Dedifferentiated amniotic fluid mesenchymal stem cell (primary cell): ENCODE measurements at regions not wholly inside any gene's neighbourhood (a gene's known extent, or its start where the extent isn't known, plus 50 kb on each side); places are given as distances from the start of the nearest gene placed in this dataset.
"Not testable (repeated sequence)": the region's sequence is repeated elsewhere in the genome, so short reads cannot be mapped to it uniquely, and the experiment has no call there.

ENCODE experiments used
- DNase-seq: peaks from one replicate; pipeline ENCODE4 v3.0.0-alpha.2; 2016; ENCODE audit errors: extremely low spot score

DNA sequence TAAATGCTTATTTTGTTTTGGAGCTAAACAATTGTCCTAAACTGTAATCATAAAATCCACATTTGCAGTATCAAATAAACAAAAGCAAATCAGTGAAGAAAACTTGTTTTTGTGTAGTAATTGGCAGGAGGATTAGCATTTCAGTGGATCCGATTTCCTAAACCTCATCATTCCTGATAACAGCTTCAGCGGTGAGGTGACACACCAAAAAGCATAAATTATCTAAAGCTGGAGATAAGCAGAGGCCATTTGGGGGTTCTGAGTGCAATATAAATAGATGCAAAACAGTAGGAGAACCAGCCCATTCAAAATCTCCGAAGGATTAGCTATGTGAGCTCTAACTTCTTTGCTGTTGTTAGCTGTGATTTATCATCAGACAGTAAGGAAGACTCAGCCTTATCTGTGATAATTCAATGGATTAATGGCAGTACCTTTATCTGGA is 235.8 kb downstream of the EPHA7 start:
- no peak for DNase-seq

DNA sequence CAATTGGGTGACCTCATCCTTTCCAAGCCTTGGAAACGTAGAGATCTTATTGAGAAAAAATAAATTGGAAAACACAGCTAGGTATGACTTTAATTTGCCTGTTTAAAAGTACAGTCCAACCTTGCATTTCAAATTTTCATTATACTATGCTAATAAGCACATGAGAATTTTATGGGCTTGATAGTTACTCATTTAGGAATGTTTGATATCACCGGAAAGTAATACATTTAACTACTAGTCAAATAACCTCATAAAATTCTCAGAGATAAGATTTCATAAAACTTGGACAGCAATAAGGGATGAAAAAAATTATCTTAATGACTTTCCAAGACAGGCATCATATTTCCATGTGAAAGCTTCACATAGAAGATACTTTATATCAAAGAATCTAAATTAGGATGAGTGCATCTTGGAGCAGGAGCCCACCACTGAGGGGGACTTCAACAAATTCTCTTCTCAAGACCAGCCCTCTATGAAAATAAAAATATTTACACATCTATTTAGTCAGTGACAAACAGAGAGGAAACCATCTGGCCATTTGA is 236.3 kb downstream of the EPHA7 start:
- no peak for DNase-seq

DNA sequence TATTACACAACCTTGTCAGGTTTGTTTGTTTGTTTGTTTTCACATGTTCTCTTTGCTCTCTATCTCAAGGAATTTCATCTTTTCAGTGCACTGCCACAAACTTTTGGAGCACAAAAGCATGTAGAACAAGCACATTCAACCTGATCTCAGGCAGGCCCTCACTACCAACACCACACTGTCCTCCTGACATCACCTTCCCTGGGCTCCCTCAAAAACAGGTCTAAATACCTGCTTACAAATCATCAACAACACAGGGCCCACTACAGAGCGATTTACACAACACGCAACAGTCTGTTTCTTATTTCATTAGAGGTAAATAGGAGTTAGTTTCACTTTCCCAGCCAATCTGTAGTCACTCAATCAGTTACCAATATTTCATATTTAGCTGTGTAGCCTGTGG is 241.4 kb downstream of the EPHA7 start:
- DNase-seq = no peak

DNA sequence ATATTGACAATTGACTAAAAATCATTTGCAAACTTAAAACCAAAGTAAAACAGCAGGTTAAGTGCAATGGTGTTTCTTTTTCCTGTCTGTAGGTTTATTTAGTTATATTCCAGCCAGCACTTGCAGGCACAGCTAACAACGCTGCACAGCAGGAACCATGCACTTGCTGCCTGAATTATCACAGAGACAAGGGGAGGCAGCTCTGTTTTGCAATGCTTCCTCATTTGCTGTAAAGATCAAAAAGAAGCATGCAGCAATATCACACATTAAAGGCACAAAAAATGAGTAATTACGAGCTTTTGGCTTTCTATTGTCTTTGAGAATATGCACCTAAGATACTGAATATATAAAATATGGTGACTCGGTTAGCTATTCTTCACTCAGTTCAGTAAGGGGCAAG is 241.9 kb downstream of the EPHA7 start:
- DNase-seq = no peak

DNA sequence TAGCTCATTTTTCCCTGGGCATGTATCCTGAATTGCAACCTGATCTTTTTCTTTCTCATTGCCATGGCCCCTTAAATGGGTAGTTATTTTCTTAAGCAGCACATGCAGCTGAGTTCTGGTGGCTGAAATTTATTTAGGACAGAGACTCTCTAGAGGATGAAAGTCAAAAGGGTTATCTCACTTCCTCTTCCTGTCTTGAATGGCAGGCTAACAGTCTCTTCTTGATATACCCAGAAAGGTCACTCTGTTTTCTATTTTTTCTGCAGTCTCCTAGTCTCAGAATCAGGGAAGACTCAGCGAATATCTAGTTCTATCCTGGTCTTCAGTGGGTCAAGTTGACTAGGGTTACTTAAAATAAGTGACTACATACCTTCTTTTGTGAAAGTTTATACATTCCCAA is 243.3 kb downstream of the EPHA7 start:
- DNase-seq = no peak

DNA sequence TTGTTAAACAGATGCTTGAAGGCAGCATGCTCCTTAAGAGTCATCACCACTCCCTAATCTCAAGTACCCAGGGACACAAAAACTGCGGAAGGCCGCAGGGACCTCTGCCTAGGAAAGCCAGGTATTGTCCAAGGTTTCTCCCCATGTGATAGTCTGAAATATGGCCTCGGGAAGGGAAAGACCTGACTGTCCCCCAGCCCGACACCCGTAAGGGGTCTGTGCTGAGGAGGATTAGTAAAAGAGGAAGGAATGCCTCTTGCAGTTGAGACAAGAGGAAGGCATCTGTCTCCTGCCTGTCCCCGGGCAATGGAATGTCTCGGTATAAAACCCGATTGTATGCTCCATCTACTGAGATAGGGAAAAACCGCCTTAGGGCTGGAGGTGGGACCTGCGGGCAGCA is 245.8 kb downstream of the EPHA7 start:
- DNase-seq = not testable (repeated sequence)

DNA sequence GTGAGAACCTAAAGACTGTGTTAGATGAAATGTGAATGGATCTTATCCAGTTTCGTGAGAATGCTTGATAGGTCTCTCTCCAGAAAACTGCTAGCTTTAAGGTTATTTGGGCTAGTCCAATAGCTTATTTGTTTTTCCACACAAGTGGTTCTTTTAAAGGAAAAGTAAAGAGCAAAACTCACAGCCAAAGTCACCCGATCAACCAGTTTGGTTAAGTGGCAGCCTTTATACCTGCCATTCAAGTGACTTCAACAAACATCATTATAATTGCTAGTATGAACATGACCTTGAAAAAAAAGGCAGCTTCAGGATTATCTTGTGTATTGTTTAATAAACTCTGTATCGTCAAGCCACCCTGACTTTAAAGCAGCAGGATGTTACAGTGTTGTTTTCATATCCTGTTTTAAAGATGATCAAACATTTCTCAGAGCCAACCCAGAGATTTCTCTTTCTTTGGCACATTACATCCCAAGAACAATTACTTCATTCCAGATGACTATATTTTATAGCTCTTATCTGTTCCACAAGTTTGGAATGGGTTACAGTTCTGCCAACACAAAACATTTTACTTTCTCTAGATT is 253.4 kb downstream of the EPHA7 start:
- no peak for DNase-seq

DNA sequence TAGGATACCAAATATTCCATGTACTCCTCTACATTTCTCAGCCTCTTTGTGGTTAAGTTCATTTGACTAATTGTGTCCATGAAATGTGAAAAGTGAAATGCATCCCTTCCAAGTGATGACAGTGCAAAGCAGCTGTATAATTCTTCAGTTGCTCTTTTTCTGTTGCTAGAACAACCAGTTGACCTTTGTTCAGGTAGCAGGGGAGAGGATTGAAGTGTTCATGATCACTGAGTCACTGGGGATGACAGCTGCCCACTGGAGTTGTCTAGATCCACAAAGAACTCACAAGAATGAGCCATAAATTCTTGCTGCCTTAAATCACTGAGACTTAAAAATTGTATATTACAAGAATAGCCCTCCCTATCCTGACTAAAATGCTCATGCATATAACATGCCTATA is 254.6 kb downstream of the EPHA7 start:
- DNase-seq = no peak

DNA sequence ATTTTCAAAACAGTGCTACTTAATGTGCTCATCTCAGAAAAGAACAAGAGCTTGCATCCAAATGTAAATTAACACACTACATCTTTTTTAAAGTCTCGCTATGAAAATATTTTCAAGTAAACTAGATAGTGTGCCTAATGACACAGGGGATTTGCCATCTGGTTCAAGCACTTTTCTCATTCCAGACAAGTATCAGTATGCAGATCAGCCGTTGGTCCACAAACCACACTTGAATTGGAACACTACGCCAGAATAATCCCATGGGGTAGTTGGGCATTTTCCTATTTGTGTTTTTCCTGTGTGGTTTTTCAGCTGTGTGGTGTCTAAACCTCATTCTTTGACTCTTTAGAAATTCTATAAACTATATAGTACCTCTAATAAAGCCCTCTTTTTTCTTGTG is 256.2 kb downstream of the EPHA7 start:
- DNase-seq = no peak

DNA sequence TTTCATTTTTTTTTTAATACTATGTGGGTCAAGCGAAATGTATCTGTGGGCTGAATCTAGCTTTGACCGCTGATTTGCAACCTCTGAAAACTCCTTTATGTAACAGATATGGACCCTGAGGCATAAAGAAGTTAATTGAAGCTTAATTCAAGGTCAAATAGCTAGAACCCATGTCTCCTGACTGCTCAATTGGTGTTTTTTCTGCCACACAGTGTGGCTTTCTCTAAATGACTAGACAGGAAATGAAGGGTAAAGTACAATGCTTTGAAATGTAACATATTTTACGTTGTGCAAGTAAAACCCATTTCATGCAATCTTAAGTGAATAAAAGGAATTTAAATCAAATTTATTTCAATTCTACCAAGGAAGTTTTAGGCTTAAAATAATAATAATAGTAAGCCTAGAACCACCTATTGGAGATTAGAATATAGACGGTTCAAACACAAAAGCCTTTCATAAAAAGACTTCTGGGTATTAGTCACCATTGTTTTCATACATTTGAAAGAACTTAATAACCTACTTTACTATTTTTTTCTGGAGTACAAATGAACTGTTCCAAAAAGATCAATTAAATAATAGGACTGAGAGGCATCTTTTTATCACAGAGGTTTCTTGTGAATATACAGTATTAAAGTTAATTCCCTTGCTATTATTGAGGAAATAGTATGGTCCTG is 279.8 kb downstream of the EPHA7 start:
- no peak for DNase-seq

DNA sequence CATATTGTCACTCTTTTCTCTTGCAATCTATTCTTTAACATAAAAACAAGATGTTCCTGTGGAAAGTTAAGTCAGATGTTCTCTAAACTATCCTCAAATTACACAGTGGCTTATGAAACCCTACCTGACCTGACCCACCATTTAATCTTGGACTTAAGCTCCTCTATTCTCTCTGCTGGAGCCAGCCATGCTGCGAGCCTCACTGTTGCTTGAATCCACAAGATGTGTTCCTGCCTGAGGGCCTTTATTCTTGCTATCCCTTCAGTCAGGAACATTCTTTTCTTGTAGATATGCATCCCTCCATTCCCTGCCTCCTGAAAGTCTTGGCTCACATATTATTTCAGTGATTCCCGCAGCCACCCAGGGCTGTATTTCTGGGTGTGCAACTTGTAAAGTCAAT is 283.2 kb downstream of the EPHA7 start:
- DNase-seq = no peak

DNA sequence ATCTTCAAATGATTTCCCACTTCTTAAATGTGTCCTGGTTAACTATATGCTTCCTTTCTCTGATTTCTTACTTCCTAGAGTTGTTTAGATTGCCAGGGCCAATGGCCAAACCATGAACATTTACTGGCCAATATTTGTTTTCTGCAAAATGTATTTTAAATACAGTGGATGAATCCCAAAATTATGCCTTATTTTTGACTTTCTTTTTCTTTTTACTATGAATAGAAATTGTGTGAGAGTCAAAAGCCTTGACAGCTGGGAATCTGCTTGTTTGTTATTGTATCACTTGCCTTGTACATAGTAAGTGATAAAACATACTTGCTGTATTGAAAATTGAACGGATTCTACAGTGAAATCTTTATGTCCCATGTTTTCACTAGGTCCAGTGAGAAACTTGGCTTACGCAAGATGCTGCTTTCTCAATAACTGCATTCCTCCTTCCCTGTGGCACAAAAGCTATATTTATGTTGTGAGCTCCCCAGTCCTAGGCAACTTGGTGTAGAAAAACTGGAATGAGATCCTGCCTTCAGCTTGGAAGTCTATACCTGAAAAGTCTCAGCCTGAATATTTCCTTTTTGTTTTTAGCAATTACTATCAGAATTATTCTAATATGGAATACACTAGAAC is 295.2 kb downstream of the EPHA7 start:
- no peak for DNase-seq

DNA sequence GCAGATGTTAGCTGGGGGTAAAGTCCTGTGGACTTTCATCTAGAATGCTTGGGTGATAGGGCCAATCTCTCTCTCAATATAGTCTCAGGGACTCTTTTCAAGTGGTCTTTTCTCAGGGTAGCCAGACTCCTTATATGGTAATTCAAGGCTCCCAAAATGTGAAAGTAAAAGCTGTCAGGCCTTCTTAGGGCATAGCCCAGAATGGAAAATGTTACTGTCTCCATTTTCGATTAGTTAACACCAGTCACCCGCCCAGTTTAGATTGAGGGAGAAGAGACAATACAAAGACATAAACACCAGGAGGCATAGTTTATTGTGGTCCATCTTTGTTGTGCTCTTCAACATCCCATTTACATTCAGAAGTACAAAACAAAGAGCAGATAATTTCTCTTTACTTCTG is 295.8 kb downstream of the EPHA7 start:
- no peak for DNase-seq

DNA sequence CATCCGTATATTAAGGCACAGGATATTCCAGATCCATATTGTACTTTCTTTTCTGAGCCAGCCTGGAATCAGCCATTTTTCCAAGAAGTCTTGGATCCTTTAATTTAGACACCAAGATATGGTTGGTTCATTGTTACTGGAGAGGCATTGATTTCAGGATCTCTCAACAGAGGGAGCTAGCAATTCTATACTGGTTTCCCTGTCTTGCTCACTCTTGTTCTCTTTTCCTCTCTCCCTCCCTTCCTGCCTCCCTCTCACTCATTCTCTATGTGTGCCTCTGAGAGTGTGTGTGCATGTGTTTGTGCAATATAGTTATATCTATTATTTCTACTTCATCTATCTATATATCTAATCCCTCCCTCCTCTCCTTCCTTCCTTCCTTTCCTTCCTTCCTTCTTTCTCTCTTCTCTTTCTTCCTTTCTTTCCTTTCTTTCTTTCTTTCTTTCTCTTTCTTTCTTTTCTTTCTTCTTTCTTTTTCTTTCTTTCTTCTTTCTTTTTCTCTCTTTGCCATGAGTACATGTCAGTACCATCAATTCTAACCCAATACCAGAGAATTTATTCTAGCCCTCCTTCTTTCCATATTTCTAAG is 299.1 kb downstream of the EPHA7 start:
- no peak for DNase-seq

DNA sequence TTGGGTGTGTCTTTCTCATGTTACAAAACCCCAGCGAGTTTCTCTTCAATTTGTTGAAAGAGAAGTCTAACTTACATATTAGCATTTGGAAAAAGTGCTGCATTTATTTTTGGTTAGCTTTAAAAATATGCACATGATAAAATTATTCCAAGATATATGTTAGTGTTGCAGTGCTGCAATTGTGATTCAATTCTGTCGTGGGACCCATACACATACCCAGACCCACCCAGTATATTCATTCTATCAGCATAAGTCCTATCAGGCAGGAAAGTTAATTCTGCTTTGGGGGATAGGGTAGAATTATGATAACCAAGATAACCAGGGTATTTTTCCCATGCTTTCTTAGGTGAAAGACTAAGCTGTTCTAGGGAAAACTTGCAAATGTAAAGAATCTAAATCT is 313.5 kb downstream of the EPHA7 start:
- DNase-seq = no peak

DNA sequence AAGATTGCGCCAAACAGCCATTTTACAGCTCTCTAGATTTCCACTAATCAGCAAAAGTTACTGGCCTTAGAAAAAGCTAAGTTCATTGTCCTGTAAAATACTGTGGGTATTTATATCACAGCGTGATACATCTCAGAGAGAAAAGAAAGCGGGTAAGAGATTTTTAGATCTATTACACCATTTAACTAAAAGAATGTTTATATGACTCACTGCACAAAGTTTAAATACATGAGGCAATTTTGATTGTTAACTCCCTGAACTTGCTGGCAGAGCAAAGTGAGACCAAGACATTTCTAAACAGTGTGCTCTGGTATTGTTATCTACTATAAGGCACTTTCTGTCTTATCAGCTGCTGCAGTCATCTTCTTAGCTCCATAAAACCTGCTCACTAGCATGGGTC is 314.3 kb downstream of the EPHA7 start:
- no peak for DNase-seq

DNA sequence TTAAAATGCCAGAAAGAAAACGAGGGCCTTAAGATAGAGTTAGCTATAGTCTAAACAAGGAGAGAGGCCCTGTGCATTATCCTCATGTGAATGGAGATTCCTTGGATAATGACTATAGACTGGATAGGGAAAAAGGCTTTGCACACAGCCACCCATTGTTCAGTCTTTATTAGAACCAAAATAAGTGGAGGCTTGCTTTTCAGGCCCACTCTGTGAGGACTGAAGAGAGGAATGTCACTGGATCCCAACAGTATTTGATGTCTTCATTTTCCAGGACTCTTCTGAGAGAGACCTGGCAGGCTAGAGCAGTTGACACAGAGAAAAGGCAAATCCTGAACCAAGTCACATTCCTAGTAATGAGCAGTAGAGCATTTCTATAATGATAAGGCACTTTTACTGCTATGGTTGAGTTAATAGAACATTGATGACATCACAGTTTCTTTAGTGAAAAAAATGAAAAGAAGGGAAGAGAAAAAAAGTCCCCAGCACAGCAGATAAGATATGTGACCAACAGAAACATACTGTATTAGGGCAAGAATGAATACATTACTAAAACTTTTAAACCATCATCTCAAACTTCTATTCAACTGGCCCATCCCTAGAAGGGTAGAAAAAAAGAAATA is 315.1 kb downstream of the EPHA7 start:
- no peak for DNase-seq

DNA sequence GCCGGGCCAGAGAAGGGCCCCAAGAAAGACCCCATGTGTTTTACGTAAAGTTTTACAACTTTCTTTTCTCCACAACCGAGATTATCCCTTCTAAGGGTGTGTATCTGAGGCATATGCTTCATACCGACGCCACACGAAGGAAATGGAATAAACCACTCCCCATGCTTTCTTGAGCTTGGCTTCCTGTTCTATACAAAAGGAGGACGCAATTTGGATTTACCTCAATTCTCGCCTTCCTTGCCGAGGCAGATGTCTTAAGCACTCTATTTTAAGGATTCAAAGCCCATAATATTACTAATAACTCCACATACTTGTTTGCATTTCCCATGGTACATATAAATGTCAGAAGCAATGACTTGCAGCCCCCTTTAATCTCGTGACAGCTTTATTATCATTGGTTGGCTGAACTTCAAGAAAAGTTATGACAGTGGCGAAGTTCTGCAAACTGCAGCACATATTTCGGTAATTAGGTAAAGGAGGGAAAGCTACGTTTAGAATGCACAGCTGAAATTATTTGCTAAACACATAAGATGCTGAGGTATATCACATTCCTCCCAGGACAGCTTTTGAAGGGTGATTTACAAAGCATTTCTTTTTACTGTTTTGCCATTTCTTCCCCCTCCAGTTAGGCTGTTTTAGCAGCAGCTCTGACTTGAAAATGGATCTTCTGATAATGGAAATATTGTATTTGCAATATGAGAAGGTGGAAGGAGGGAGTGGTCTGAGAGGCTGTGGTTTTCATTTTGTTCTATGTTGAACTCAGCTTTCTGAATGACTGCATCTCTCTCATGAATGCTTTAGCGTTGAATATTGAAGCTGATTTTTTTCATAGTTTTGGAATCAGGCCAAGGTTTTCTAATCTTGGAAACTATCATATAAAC is 330.5 kb downstream of the EPHA7 start:
- no peak for DNase-seq

DNA sequence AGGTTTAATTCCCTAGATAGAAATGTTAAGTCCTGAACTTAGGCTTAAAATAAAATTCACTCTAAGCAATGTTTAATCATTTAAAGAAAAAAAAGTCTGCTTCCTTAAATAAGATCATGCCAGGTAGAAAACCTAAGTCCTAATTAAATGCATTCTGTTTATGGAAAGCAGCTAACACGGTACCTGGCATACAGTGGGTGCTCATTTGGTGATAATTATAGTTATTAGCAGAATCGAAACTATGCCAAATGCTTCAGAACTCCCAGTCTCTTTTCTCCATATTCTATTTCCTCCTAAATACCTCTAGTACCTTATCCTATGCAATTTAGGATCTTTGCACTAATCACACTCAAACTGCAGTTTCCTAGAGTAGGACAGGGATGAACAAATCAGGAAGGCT is 331.8 kb downstream of the EPHA7 start:
- DNase-seq = no peak

DNA sequence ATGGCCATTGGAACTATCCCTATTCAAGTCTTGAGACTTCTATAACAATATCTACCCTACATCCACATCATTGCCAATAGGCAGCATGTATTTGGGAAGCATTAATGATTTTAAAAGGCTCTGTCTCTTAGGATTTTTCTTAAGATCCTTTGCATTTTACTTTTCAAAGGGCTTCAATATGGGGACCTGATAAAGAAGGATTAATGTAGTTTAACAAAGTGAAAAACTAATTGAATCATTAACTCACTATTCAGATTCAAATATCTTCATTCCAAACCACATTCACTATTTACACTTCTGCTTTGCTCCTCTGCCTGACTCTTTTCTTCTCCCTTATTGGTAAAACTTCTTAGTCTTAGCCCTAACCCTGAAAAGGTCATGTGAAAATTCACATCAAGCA is 333.0 kb downstream of the EPHA7 start:
- no peak for DNase-seq
